Liver (tissue), 8 donors: ENCODE measurements at regions not wholly inside any gene's neighbourhood (a gene's known extent, or its start where the extent isn't known, plus 50 kb on each side); places are given as distances from the start of the nearest gene placed in this dataset.

Source experiments
- DNase-seq: peaks from one replicate; pipeline ENCODE4 v3.0.0-alpha.2; 2017; ENCODE audit warnings: low spot score
- H3K27ac ChIP-seq, 2 donors: one replicate each; pipeline ENCODE4 v1.7.0; 2013; ENCODE audit warnings: inconsistent platforms in 2 of 2, low read length in 2 of 2, control low read depth in 1 of 2, low read depth in 1 of 2, mild to moderate bottlenecking in 1 of 2
- H3K27me3 ChIP-seq, 4 donors: one replicate each; pipeline versions ENCODE4 v1.6.1 to v1.7.0; 2013; ENCODE audit warnings: low read length in 3 of 4, inconsistent platforms in 1 of 4, mild to moderate bottlenecking in 1 of 4, moderate library complexity in 1 of 4; ENCODE audit not compliant: control insufficient read depth in 4 of 4, insufficient read depth in 4 of 4
- H3K36me3 ChIP-seq, 4 donors: one replicate each; pipeline versions ENCODE4 v1.6.1 to v1.7.0; 2013; ENCODE audit warnings: low read length in 3 of 4, mild to moderate bottlenecking in 3 of 4, low read depth in 1 of 4, moderate library complexity in 1 of 4; ENCODE audit not compliant: control insufficient read depth in 4 of 4, insufficient read depth in 3 of 4
- H3K4me1 ChIP-seq, 4 donors: one replicate each; pipeline versions ENCODE4 v1.6.1 to v1.7.0; 2013; ENCODE audit warnings: low read length in 3 of 4, mild to moderate bottlenecking in 3 of 4, moderate library complexity in 1 of 4; ENCODE audit not compliant: control insufficient read depth in 4 of 4, insufficient read depth in 4 of 4
- H3K4me3 ChIP-seq, 3 donors: one replicate each; pipeline versions ENCODE4 v1.6.1 to v1.7.0; 2013; ENCODE audit warnings: low read length in 3 of 3, control low read depth in 1 of 3, low read depth in 1 of 3, mild to moderate bottlenecking in 1 of 3
- H3K9ac ChIP-seq, 2 donors: one replicate each; pipeline ENCODE4 v1.7.0; 2013; ENCODE audit warnings: low read length in 2 of 2, mild to moderate bottlenecking in 2 of 2, moderate library complexity in 2 of 2, control low read depth in 1 of 2, low read depth in 1 of 2
- H3K9me3 ChIP-seq, 4 donors: one replicate each; pipeline versions ENCODE4 v1.6.1 to v1.7.0; 2013; ENCODE audit warnings: low read length in 3 of 4; ENCODE audit not compliant: control insufficient read depth in 4 of 4
- ATF3 ChIP-seq: IDR thresholded peaks from 2 replicates; pipeline ENCODE4 v1.6.1; 2016; ENCODE audit warnings: antibody characterized with exemption
- CTCF ChIP-seq: fragments of 150-350 bp; IDR thresholded peaks from 2 replicates; pipeline ENCODE4 v1.5.1; 2017; ENCODE audit warnings: improper control_type of control experiment, low read depth, low read length; ENCODE audit not compliant: missing input control
- EGR1 ChIP-seq, 2 donors: IDR thresholded peaks; 2 replicates each; pipeline ENCODE4 v1.6.1; 2016 to 2018; ENCODE audit warnings: antibody characterized with exemption in 2 of 2, low read depth in 2 of 2
- FOXA1 ChIP-seq: IDR thresholded peaks from 2 replicates; pipeline ENCODE4 v1.6.1; 2016; ENCODE audit warnings: antibody characterized with exemption
- FOXA2 ChIP-seq: IDR thresholded peaks from 2 replicates; pipeline ENCODE4 v1.6.1; 2016; ENCODE audit warnings: antibody characterized with exemption
- GABPA ChIP-seq, 2 donors: IDR thresholded peaks in 1 of 2; conservative IDR thresholded peaks in 1 of 2; 2 replicates each; pipeline ENCODE4 v1.6.1; 2016; ENCODE audit warnings: antibody characterized with exemption in 2 of 2, mild to moderate bottlenecking in 1 of 2, moderate library complexity in 1 of 2
- HNF4A ChIP-seq, 2 donors: conservative IDR thresholded peaks; 2 replicates each; pipeline ENCODE4 v1.6.1; 2016; ENCODE audit warnings: antibody characterized with exemption in 2 of 2, mild to moderate bottlenecking in 2 of 2
- HNF4G ChIP-seq: IDR thresholded peaks from 2 replicates; pipeline ENCODE4 v1.6.1; 2016; ENCODE audit warnings: antibody characterized with exemption
- JUND ChIP-seq, 2 donors: IDR thresholded peaks; 2 replicates each; pipeline ENCODE4 v1.6.1; 2016; ENCODE audit warnings: antibody characterized with exemption in 2 of 2
- MAX ChIP-seq: IDR thresholded peaks from 2 replicates; pipeline ENCODE4 v1.6.1; 2016; ENCODE audit warnings: antibody characterized with exemption
- NR2F2 ChIP-seq: IDR thresholded peaks from 2 replicates; pipeline ENCODE4 v1.6.1; 2016; ENCODE audit warnings: antibody characterized with exemption
- RAD21 ChIP-seq, 2 donors: IDR thresholded peaks; 2 replicates each; pipeline ENCODE4 v1.6.1; 2016; ENCODE audit warnings: antibody characterized with exemption in 2 of 2, mild to moderate bottlenecking in 2 of 2
- REST ChIP-seq: IDR thresholded peaks from 2 replicates; pipeline ENCODE4 v1.6.1; 2016; ENCODE audit warnings: antibody characterized with exemption, mild to moderate bottlenecking
- RXRA ChIP-seq, 2 donors: IDR thresholded peaks; 2 replicates each; pipeline ENCODE4 v1.6.1; 2017 to 2018; ENCODE audit warnings: antibody characterized with exemption in 2 of 2, mild to moderate bottlenecking in 1 of 2
- SP1 ChIP-seq: IDR thresholded peaks from 2 replicates; pipeline ENCODE4 v1.6.1; 2018; ENCODE audit warnings: antibody characterized with exemption, mild to moderate bottlenecking
- TAF1 ChIP-seq: conservative IDR thresholded peaks from 2 replicates; pipeline ENCODE4 v1.6.1; 2016; ENCODE audit warnings: antibody characterized with exemption, mild to moderate bottlenecking
- YY1 ChIP-seq: IDR thresholded peaks from 2 replicates; pipeline ENCODE4 v1.6.1; 2016; ENCODE audit warnings: antibody characterized with exemption, mild to moderate bottlenecking
- ZBTB33 ChIP-seq: IDR thresholded peaks from 2 replicates; pipeline ENCODE4 v1.6.1; 2016; ENCODE audit warnings: antibody characterized with exemption
- WGBS: extraction: QIAGEN DNeasy Blood & Tissue Kit; methylation state at CpG from one replicate; pipeline ENCODE4 v1.1.7; 2013; 5-methylcytosine and 5-hydroxymethylcytosine counted together
- donor health status: healthy.
- donor health status: healthy.
- donor health status: healthy.
- donor health status: healthy.
- donor health status: healthy.

GRCh38 chr1:221165839-221166500, 286.7 kb downstream of the HLX start:
- H3K36me3 ChIP-seq = no peaks in the 10 kb centered on the region
- H3K9ac ChIP-seq = no peak overlapping the region
- H3K9me3 ChIP-seq = no peaks in the 10 kb centered on the region
- no peak overlapping the region for H3K4me3 ChIP-seq
- no peaks in the 10 kb centered on the region for H3K4me1 ChIP-seq
- H3K27me3 ChIP-seq = no peaks in the 10 kb centered on the region
- WGBS = 71% methylated on average over 7 of the region's 7 CpGs
- no peak overlapping the region for H3K27ac ChIP-seq
- no peak for DNase-seq
- TF ChIP-seq ZBTB33 (no peak), CTCF (no peak), FOXA1 (no peak), RAD21 (IDR thresholded peaks at IDR 0.05) (no peak), SP1 (no peak), YY1 (no peak), REST (no peak), EGR1 (IDR thresholded peaks at IDR 0.05; ENCODE audit: low read depth in 2 of 2) (no peak), GABPA (IDR thresholded peaks at IDR 0.05 in 1 of 2, conservative IDR thresholded peaks at IDR 0.05 in 1 of 2) (no peak), HNF4G (no peak), MAX (no peak), TAF1 (no peak), NR2F2 (no peak), RXRA (IDR thresholded peaks at IDR 0.05) (no peak), HNF4A (conservative IDR thresholded peaks at IDR 0.05) (no peak), ATF3 (no peak), FOXA2 (no peak), JUND (IDR thresholded peaks at IDR 0.05) (no peak)
